Mammary epithelial cell (primary cell): ENCODE measurements at regions not wholly inside any gene's neighbourhood (a gene's known extent, or its start where the extent isn't known, plus 50 kb on each side); places are given as distances from the start of the nearest gene placed in this dataset.

Experiments
- EZH2 ChIP-seq: IDR thresholded peaks from 2 replicates; pipeline ENCODE4 v1.6.1; 2012; ENCODE audit warnings: low read length, inconsistent platforms, borderline replicate concordance
- TF ChIP-seq, protein P1 (sequence below), 2 donors: IDR thresholded peaks in 1 of 2; conservative IDR thresholded peaks in 1 of 2; 2 replicates each; pipeline ENCODE4 v1.5.1; 2011 to 2012; ENCODE audit warnings: inconsistent platforms in 2 of 2, low read length in 2 of 2, mild to moderate bottlenecking in 2 of 2, control low read depth in 1 of 2, low read depth in 1 of 2; ENCODE audit not compliant: insufficient read depth in 1 of 2; ENCODE audit errors: extremely low read depth in 1 of 2

DNA sequence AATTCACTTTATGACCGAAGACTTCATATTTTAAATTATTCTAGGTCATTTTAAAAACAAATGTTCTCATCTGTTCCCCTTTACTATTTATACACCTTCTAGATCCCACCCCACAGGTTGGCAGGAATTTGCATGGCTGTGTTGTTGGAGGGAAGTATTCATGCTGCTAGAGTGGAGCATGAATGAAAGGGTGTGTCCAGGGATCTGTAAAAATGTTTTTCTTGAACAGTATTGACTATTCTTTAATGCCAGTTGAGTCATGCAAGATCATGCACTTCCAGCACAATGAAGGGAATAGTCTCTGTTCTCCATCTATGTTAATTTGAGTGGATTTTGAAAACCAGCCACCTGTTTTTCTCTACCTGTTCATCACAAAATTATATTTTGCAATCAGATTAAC is 52.0 kb upstream of the COL3A1 start:
- TF ChIP-seq, protein P1, sequence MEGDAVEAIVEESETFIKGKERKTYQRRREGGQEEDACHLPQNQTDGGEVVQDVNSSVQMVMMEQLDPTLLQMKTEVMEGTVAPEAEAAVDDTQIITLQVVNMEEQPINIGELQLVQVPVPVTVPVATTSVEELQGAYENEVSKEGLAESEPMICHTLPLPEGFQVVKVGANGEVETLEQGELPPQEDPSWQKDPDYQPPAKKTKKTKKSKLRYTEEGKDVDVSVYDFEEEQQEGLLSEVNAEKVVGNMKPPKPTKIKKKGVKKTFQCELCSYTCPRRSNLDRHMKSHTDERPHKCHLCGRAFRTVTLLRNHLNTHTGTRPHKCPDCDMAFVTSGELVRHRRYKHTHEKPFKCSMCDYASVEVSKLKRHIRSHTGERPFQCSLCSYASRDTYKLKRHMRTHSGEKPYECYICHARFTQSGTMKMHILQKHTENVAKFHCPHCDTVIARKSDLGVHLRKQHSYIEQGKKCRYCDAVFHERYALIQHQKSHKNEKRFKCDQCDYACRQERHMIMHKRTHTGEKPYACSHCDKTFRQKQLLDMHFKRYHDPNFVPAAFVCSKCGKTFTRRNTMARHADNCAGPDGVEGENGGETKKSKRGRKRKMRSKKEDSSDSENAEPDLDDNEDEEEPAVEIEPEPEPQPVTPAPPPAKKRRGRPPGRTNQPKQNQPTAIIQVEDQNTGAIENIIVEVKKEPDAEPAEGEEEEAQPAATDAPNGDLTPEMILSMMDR (conservative IDR thresholded peaks at IDR 0.05 in 1 of 2, IDR thresholded peaks at IDR 0.05 in 1 of 2; ENCODE audit: extremely low read depth in 1 of 2, insufficient read depth in 1 of 2, low read depth in 1 of 2, low read length in 2 of 2), result no peak
- TF ChIP-seq EZH2, result no peak
